Natural killer cell (primary cell): ENCODE measurements at regions not wholly inside any gene's neighbourhood (a gene's known extent, or its start where the extent isn't known, plus 50 kb on each side); places are given as distances from the start of the nearest gene placed in this dataset.

Source experiments
- ATAC-seq, 3 donors: fragments of 150-1000 bp in 2 of 3; fragments of 200-7000 bp in 1 of 3; cut with Tn5 transposase; 1 replicate in 1 of 3; 2 replicates in 2 of 3; pipeline ENCODE4 v1.10.0; 2021; ENCODE audit warnings: mild to moderate bottlenecking in 2 of 3, moderate library complexity in 2 of 3
- DNase-seq, 2 donors: peaks; one replicate each; pipeline versions ENCODE4 v3.0.0 to v3.0.0-alpha.2; 2013 to 2021; ENCODE audit warnings: mixed read lengths in 1 of 2
- H3K27ac ChIP-seq: one replicate; pipeline ENCODE4 v1.5.1; 2013; ENCODE audit warnings: mild to moderate bottlenecking, low read length
- H3K27me3 ChIP-seq: one replicate; pipeline ENCODE4 v1.6.1; 2013; ENCODE audit warnings: low read length; ENCODE audit not compliant: control insufficient read depth, insufficient read depth
- H3K36me3 ChIP-seq: one replicate; pipeline ENCODE4 v1.6.1; 2013; ENCODE audit warnings: low read length; ENCODE audit not compliant: control insufficient read depth, insufficient read depth
- H3K4me1 ChIP-seq: one replicate; pipeline ENCODE4 v1.6.1; 2013; ENCODE audit warnings: low read length; ENCODE audit not compliant: control insufficient read depth, insufficient read depth
- H3K4me3 ChIP-seq: one replicate; pipeline ENCODE4 v1.5.1; 2013; ENCODE audit warnings: low read length
- H3K9me3 ChIP-seq: one replicate; pipeline ENCODE4 v1.6.1; 2013; ENCODE audit warnings: low read length; ENCODE audit not compliant: control insufficient read depth, insufficient read depth
- H3K27ac Mint-ChIP-seq, 2 donors: one replicate each; pipeline ENCODE4 v1.8.0; 2022; ENCODE audit warnings: mild to moderate bottlenecking in 2 of 2, mixed read lengths in 2 of 2, moderate library complexity in 1 of 2
- H3K27me3 Mint-ChIP-seq, 2 donors: one replicate each; pipeline ENCODE4 v1.8.0; 2022; ENCODE audit warnings: low read depth in 2 of 2, mixed read lengths in 2 of 2
- H3K36me3 Mint-ChIP-seq: one replicate; pipeline ENCODE4 v1.8.0; 2022; ENCODE audit warnings: mixed read lengths
- H3K4me1 Mint-ChIP-seq, 2 donors: one replicate each; pipeline ENCODE4 v1.8.0; 2022; ENCODE audit warnings: mixed read lengths in 2 of 2
- H3K4me3 Mint-ChIP-seq: one replicate; pipeline ENCODE4 v1.8.0; 2022; ENCODE audit warnings: mild to moderate bottlenecking, moderate library complexity, mixed read lengths
- H3K9me3 Mint-ChIP-seq, 2 donors: one replicate each; pipeline ENCODE4 v1.8.0; 2022; ENCODE audit warnings: mixed read lengths in 2 of 2
- CTCF ChIP-seq: fragments of 200-600 bp; IDR thresholded peaks from one replicate; pipeline ENCODE4 v1.8.0; 2022; ENCODE audit warnings: antibody characterized with exemption
- WGBS: methylation state at CpG from one replicate; pipeline ENCODE4 v1.1.7; 2013; ENCODE audit warnings: missing lambda C conversion rate; ENCODE audit not compliant: insufficient coverage; 5-methylcytosine and 5-hydroxymethylcytosine counted together
- intact Hi-C: fragments of 100-400 bp; cut with micrococcal nuclease; formaldehyde crosslinking; loops from one replicate; pipeline ENCODE4 v1.14.2; 2022

GRCh38 chr4:156568041-156568440, 403.6 kb downstream of the PDGFC start:
- intact Hi-C loops: no loop called here
- 86% methylated on average over 4 of the region's 4 CpGs for WGBS

GRCh38 chr4:156560701-156561100, 410.9 kb downstream of the PDGFC start:
- intact Hi-C loops: no loop called here
- no peak overlapping the region for H3K4me3 Mint-ChIP-seq
- peaks cover 11 to 18% of the 10 kb centered on the region in 2 donors for H3K9me3 Mint-ChIP-seq
- H3K4me1 Mint-ChIP-seq: no peaks in the 10 kb centered on the region
- peaks cover 23% of the 10 kb centered on the region for H3K36me3 Mint-ChIP-seq
- no peaks in the 10 kb centered on the region for H3K36me3 ChIP-seq
- no peak for DNase-seq
- no peak overlapping the region for H3K27ac ChIP-seq
- TF ChIP-seq CTCF: no peak
- no peaks in the 10 kb centered on the region for H3K4me1 ChIP-seq
- no peak for ATAC-seq
- H3K9me3 ChIP-seq: no peaks in the 10 kb centered on the region
- H3K27me3 Mint-ChIP-seq: no peaks in the 10 kb centered on the region
- WGBS: 59% methylated on average over 1 of the region's 2 CpGs
- H3K27ac Mint-ChIP-seq: no peak overlapping the region
- H3K27me3 ChIP-seq: no peaks in the 10 kb centered on the region
- H3K4me3 ChIP-seq: no peak overlapping the region

More at GRCh38 chr4:156568041-156568440, 403.6 kb downstream of the PDGFC start:
- no peaks in the 10 kb centered on the region for H3K9me3 ChIP-seq
- Mint-ChIP-seq H3K27ac (no peak overlapping the region), H3K27me3 (no peaks in the 10 kb centered on the region), H3K36me3 (peaks cover 7% of the 10 kb centered on the region), H3K4me3 (no peak overlapping the region), H3K4me1 (no peaks in the 10 kb centered on the region), H3K9me3 (peaks cover 11 to 12% of the 10 kb centered on the region in 2 donors)
- H3K4me1 ChIP-seq: no peaks in the 10 kb centered on the region
- H3K27ac ChIP-seq: no peak overlapping the region
- TF ChIP-seq CTCF: no peak
- ATAC-seq (no peak), DNase-seq (no peak)
- H3K27me3 ChIP-seq: no peaks in the 10 kb centered on the region
- no peak overlapping the region for H3K4me3 ChIP-seq
- H3K36me3 ChIP-seq: no peaks in the 10 kb centered on the region

- Mint-ChIP-seq H3K9me3 (peaks cover 15 to 22% of the 10 kb centered on the region in 2 donors), H3K27ac (no peak overlapping the region), H3K4me1 (no peaks in the 10 kb centered on the region), H3K36me3 (peaks cover 26% of the 10 kb centered on the region), H3K4me3 (no peak overlapping the region), H3K27me3 (no peaks in the 10 kb centered on the region)
- intact Hi-C loops: no loop called here
- DNase-seq (no peak), ATAC-seq (no peak)
- Histone ChIP-seq H3K9me3 (no peaks in the 10 kb centered on the region), H3K27ac (no peak overlapping the region), H3K4me3 (no peak overlapping the region), H3K36me3 (no peaks in the 10 kb centered on the region), H3K4me1 (no peaks in the 10 kb centered on the region), H3K27me3 (no peaks in the 10 kb centered on the region)
- no peak for TF ChIP-seq CTCF
- WGBS: 93% methylated on average over 2 of the region's 3 CpGs
Measured at GRCh38 chr4:156559346-156559745, 412.3 kb downstream of the PDGFC start.

GRCh38 chr4:156558373-156559025, 413.1 kb downstream of the PDGFC start:
- Mint-ChIP-seq H3K27ac (no peak overlapping the region), H3K27me3 (no peaks in the 10 kb centered on the region), H3K4me3 (no peak overlapping the region), H3K9me3 (peaks cover 15 to 26% of the 10 kb centered on the region in 2 donors), H3K4me1 (no peaks in the 10 kb centered on the region), H3K36me3 (peaks cover 31% of the 10 kb centered on the region)
- ATAC-seq (no peak), DNase-seq (no peak)
- H3K36me3 ChIP-seq: no peaks in the 10 kb centered on the region
- no peaks in the 10 kb centered on the region for H3K27me3 ChIP-seq
- H3K27ac ChIP-seq: no peak overlapping the region
- TF ChIP-seq CTCF: no peak
- WGBS: 83% methylated on average over 7 of the region's 7 CpGs
- no peaks in the 10 kb centered on the region for H3K9me3 ChIP-seq
- intact Hi-C loops: no loop called here
- H3K4me1 ChIP-seq: no peaks in the 10 kb centered on the region
- H3K4me3 ChIP-seq: no peak overlapping the region
